IMR-90 (cell line): ENCODE measurements at regions not wholly inside any gene's neighbourhood (a gene's known extent, or its start where the extent isn't known, plus 50 kb on each side); places are given as distances from the start of the nearest gene placed in this dataset.
A peak's percentile ranks its signal among the peaks of the same experiment; 100 is the strongest.

ENCODE experiments used
- ATAC-seq: fragments of 200-7000 bp; cut with Tn5 transposase; 2 replicates; pipeline ENCODE4 v1.9.1; 2020; ENCODE audit warnings: low read depth, mild to moderate bottlenecking, moderate library complexity
- BruUV-seq: library from RNA; stranded (reverse); fragments of 400-500 nt; replicated peaks from 2 replicates; lab custom pipeline; 2021; lab: Mats Ljungman, UMichigan
- CTCF ChIA-PET: fragments of 300-600 bp; formaldehyde crosslinking; extraction: SDS; loops from one replicate; lab custom pipeline; 2021; ENCODE audit warnings: antibody characterized with exemption; lab: Yijun Ruan, JAX
- POLR2A ChIA-PET: fragments of 300-600 bp; sonication (Branson Sonifier 250); formaldehyde crosslinking; loops from one replicate; lab custom pipeline; 2022; ENCODE audit warnings: antibody characterized with exemption; ENCODE audit not compliant: unreplicated experiment; lab: Charles Lee
- DNase-seq: peaks from one replicate; pipeline ENCODE4 v3.0.0; 2013
- H2AFZ ChIP-seq: replicated peaks from 2 replicates; pipeline ENCODE3; 2013; ENCODE audit warnings: low read length, mild to moderate bottlenecking; ENCODE audit not compliant: poor library complexity
- H2AK5ac ChIP-seq: 2 replicates; pipeline ENCODE4 v1.6.1; 2013; ENCODE audit warnings: low read depth, low read length, inconsistent platforms
- H2AK9ac ChIP-seq: replicated peaks from 2 replicates; pipeline ENCODE3; 2013; ENCODE audit warnings: mild to moderate bottlenecking, low read depth, low read length, moderate library complexity; ENCODE audit not compliant: poor library complexity
- H2BK120ac ChIP-seq: 2 replicates; pipeline ENCODE4 v1.6.1; 2013; ENCODE audit warnings: low read depth, low read length, inconsistent platforms
- H2BK15ac ChIP-seq: 3 replicates; pipeline ENCODE4 v1.6.1; 2013; ENCODE audit warnings: low read depth, low read length, inconsistent platforms
- H2BK20ac ChIP-seq: 2 replicates; pipeline ENCODE4 v1.6.1; 2013; ENCODE audit warnings: low read depth, mild to moderate bottlenecking, inconsistent platforms, low read length, moderate library complexity
- H2BK5ac ChIP-seq: 2 replicates; pipeline ENCODE4 v1.6.1; 2013; ENCODE audit warnings: mild to moderate bottlenecking, low read depth, low read length, inconsistent platforms; ENCODE audit not compliant: poor library complexity, severe bottlenecking
- H3K14ac ChIP-seq: replicated peaks from 2 replicates; pipeline ENCODE4 v1.6.1; 2013; ENCODE audit warnings: low read depth, low read length, inconsistent platforms
- H3K18ac ChIP-seq: 2 replicates; pipeline ENCODE4 v1.6.1; 2013; ENCODE audit warnings: low read depth, low read length, control low read depth
- H3K23ac ChIP-seq: 2 replicates; pipeline ENCODE4 v1.6.1; 2013; ENCODE audit warnings: low read depth, low read length, inconsistent platforms
- H3K27ac ChIP-seq: 2 replicates; pipeline ENCODE4 v1.5.1; 2013; ENCODE audit warnings: mild to moderate bottlenecking, control low read depth, low read length; ENCODE audit not compliant: insufficient read depth
- H3K27me3 ChIP-seq: 2 replicates; pipeline ENCODE4 v1.6.1; 2013; ENCODE audit warnings: low read length; ENCODE audit not compliant: control insufficient read depth, insufficient read depth
- H3K36me3 ChIP-seq: 2 replicates; pipeline ENCODE4 v1.6.1; 2013; ENCODE audit warnings: low read length, mixed read lengths; ENCODE audit not compliant: control insufficient read depth, insufficient read depth
- H3K4ac ChIP-seq: 2 replicates; pipeline ENCODE4 v1.6.1; 2013; ENCODE audit warnings: low read depth, low read length, inconsistent platforms
- H3K4me1 ChIP-seq: 2 replicates; pipeline ENCODE4 v1.6.1; 2013; ENCODE audit warnings: low read length, mixed read lengths; ENCODE audit not compliant: control insufficient read depth, insufficient read depth
- H3K4me2 ChIP-seq: 2 replicates; pipeline ENCODE4 v1.6.1; 2013; ENCODE audit warnings: low read depth, mild to moderate bottlenecking, control low read depth, low read length, moderate library complexity
- H3K4me3 ChIP-seq: 2 replicates; pipeline ENCODE4 v1.5.1; 2013; ENCODE audit warnings: low read depth, mild to moderate bottlenecking, control low read depth, low read length, moderate library complexity; ENCODE audit not compliant: insufficient read depth
- H3K56ac ChIP-seq: 2 replicates; pipeline ENCODE4 v1.6.1; 2013; ENCODE audit warnings: low read length, inconsistent platforms; ENCODE audit not compliant: insufficient read depth; ENCODE audit errors: extremely low read depth
- H3K79me1 ChIP-seq, 2 experiments: 2 replicates each; pipeline ENCODE4 v1.6.1; 2013; ENCODE audit warnings: low read length in 2 of 2, inconsistent platforms in 1 of 2, low read depth in 1 of 2
- H3K9ac ChIP-seq: 2 replicates; pipeline ENCODE4 v1.6.1; 2013; ENCODE audit warnings: low read depth, low read length, control low read depth
- H3K9me1 ChIP-seq: 2 replicates; pipeline ENCODE4 v1.6.1; 2013; ENCODE audit warnings: low read length, inconsistent platforms; ENCODE audit not compliant: insufficient read depth
- H3K9me3 ChIP-seq: 2 replicates; pipeline ENCODE4 v1.6.1; 2013; ENCODE audit warnings: low read length; ENCODE audit not compliant: control insufficient read depth, insufficient read depth
- H4K20me1 ChIP-seq: 2 replicates; pipeline ENCODE4 v1.6.1; 2013; ENCODE audit warnings: low read length, inconsistent platforms; ENCODE audit not compliant: insufficient read depth
- H4K5ac ChIP-seq: 2 replicates; pipeline ENCODE4 v1.6.1; 2013; ENCODE audit warnings: mild to moderate bottlenecking, low read depth, low read length, control low read depth
- H4K8ac ChIP-seq, 2 experiments: 2 replicates each; pipeline ENCODE4 v1.6.1; 2013; ENCODE audit warnings: low read depth in 2 of 2, low read length in 2 of 2, control low read depth in 1 of 2, inconsistent platforms in 1 of 2
- H4K91ac ChIP-seq: 2 replicates; pipeline ENCODE4 v1.6.1; 2013; ENCODE audit warnings: low read depth, low read length, inconsistent platforms; ENCODE audit not compliant: insufficient read depth
- BHLHE40 ChIP-seq: fragments of 150-350 bp; IDR thresholded peaks from 2 replicates; pipeline ENCODE4 v1.6.1; 2016; ENCODE audit warnings: mild to moderate bottlenecking, low read depth, low read length
- CEBPB ChIP-seq: IDR thresholded peaks from 2 replicates; pipeline ENCODE4 v1.6.1; 2012; ENCODE audit warnings: low read depth, low read length, improper control_type of control experiment
- CHD1 ChIP-seq: IDR thresholded peaks from 2 replicates; pipeline ENCODE4 v1.6.1; 2012; ENCODE audit warnings: low read depth, low read length, improper control_type of control experiment
- ELK1 ChIP-seq: fragments of 150-350 bp; IDR thresholded peaks from 2 replicates; pipeline ENCODE4 v1.6.1; 2016; ENCODE audit warnings: low read depth, mild to moderate bottlenecking, low read length, moderate library complexity, borderline replicate concordance
- FOS ChIP-seq: fragments of 150-350 bp; IDR thresholded peaks from 2 replicates; pipeline ENCODE4 v1.6.1; 2016; ENCODE audit warnings: low read depth, low read length
- MAFK ChIP-seq: IDR thresholded peaks from 2 replicates; pipeline ENCODE4 v1.6.1; 2012; ENCODE audit warnings: low read depth, low read length, improper control_type of control experiment
- MAZ ChIP-seq: IDR thresholded peaks from 2 replicates; pipeline ENCODE4 v1.6.1; 2012; ENCODE audit warnings: low read depth, mild to moderate bottlenecking, low read length, improper control_type of control experiment, moderate library complexity, borderline replicate concordance
- NFE2L2 ChIP-seq: fragments of 150-350 bp; IDR thresholded peaks from 2 replicates; pipeline ENCODE4 v1.6.1; 2016; ENCODE audit warnings: low read depth, mild to moderate bottlenecking, low read length
- POLR2A ChIP-seq: IDR thresholded peaks from 2 replicates; pipeline ENCODE4 v1.6.1; 2012; ENCODE audit warnings: mild to moderate bottlenecking, low read depth, low read length
- RAD21 ChIP-seq: IDR thresholded peaks from 2 replicates; pipeline ENCODE4 v1.6.1; 2012; ENCODE audit warnings: low read length, improper control_type of control experiment
- RCOR1 ChIP-seq: IDR thresholded peaks from 2 replicates; pipeline ENCODE4 v1.6.1; 2012; ENCODE audit warnings: mild to moderate bottlenecking, low read length, improper control_type of control experiment; ENCODE audit not compliant: insufficient replicate concordance
- RFX5 ChIP-seq: IDR thresholded peaks from 2 replicates; pipeline ENCODE4 v1.8.0; 2012; ENCODE audit warnings: low read depth, mild to moderate bottlenecking, low read length, moderate library complexity
- SMC3 ChIP-seq: fragments of 150-350 bp; IDR thresholded peaks from 2 replicates; pipeline ENCODE4 v1.6.1; 2016; ENCODE audit warnings: low read depth, mild to moderate bottlenecking, antibody characterized with exemption, low read length, moderate library complexity
- USF2 ChIP-seq: fragments of 150-350 bp; IDR thresholded peaks from 2 replicates; pipeline ENCODE4 v1.6.1; 2017; ENCODE audit warnings: mild to moderate bottlenecking, antibody characterized with exemption, low read length, low read depth
- WGBS, 2 experiments: methylation state at CpG; one replicate each; pipeline versions ENCODE4 v1.1.5 to v1.1.7; 2013; ENCODE audit warnings: missing lambda C conversion rate in 2 of 2; ENCODE audit not compliant: insufficient read length in 1 of 2; ENCODE audit errors: extremely low coverage in 2 of 2; 5-methylcytosine and 5-hydroxymethylcytosine counted together
- dilution Hi-C: fragments of 300-500 bp; cut with HindIII; formaldehyde crosslinking; loops from one replicate; pipeline ENCODE4 v1.14.3; 2018; ENCODE audit warnings: low sequenced_read_pairs; ENCODE audit not compliant: unreplicated experiment
- in situ Hi-C: fragments of 300-500 bp; cut with MboI; formaldehyde crosslinking; loops from 3 replicates; pipeline ENCODE4 v1.14.3; 2019; ENCODE audit warnings: low sequenced_read_pairs, inconsistent platforms, mixed read lengths
- intact Hi-C: fragments of 100-400 bp; cut with micrococcal nuclease; formaldehyde crosslinking; loops from 2 replicates; pipeline ENCODE4 v1.10.0; 2022

- no peaks in the 10 kb centered on the region for H4K20me1 ChIP-seq
- H3K9ac ChIP-seq = no peak overlapping the region
- TF ChIP-seq RCOR1 (no peak), RFX5 (no peak), CHD1 (no peak), NFE2L2 (no peak), CEBPB (no peak), MAZ (no peak), USF2 (no peak), SMC3 (no peak), FOS (no peak), MAFK (no peak), ELK1 (no peak), RAD21 (no peak), POLR2A (no peak), BHLHE40 (no peak)
- in situ Hi-C loops = no loop called here
- H3K9me3 ChIP-seq = peaks cover 2% of the 10 kb centered on the region; the same call in 1 of the 2 replicates
- no peak overlapping the region for H3K27ac ChIP-seq
- no peaks in the 10 kb centered on the region for H3K79me1 ChIP-seq
- H2AK9ac ChIP-seq = no peak overlapping the region
- no peak overlapping the region for H2BK120ac ChIP-seq
- H2AK5ac ChIP-seq = no peak overlapping the region
- H2AFZ ChIP-seq = no peak overlapping the region
- no peak overlapping the region for H3K4me3 ChIP-seq
- H3K36me3 ChIP-seq = no peaks in the 10 kb centered on the region
- H2BK5ac ChIP-seq = no peak overlapping the region
- BruUV-seq = no TSS peak
- no peak overlapping the region for H3K14ac ChIP-seq
- ChIA-PET CTCF (interaction anchor here (0.9 kb wide), 1 partner anchor 16 kb away, joined by 3 read pairs; no protein-coding TSS in a partner anchor), POLR2A (no interaction called here)
- DNase-seq (peak; percentile 34), ATAC-seq (no peak)
- H3K23ac ChIP-seq = no peak overlapping the region
- H3K18ac ChIP-seq = no peak overlapping the region
- no peak overlapping the region for H4K8ac ChIP-seq
- H2BK15ac ChIP-seq = no peak overlapping the region
- H3K56ac ChIP-seq = no peak overlapping the region
- H3K27me3 ChIP-seq = no peaks in the 10 kb centered on the region
- H3K4ac ChIP-seq = no peak overlapping the region
- intact Hi-C loops = no loop called here
- no peak overlapping the region for H2BK20ac ChIP-seq
- H4K5ac ChIP-seq = no peak overlapping the region
- no peaks in the 10 kb centered on the region for H3K4me1 ChIP-seq
- no peaks in the 10 kb centered on the region for H3K9me1 ChIP-seq
- WGBS, 2 experiments = no CpG with 5 or more reads among the region's 5 CpGs
- dilution Hi-C loops = no loop called here
- no peak overlapping the region for H3K4me2 ChIP-seq
- H4K91ac ChIP-seq = no peak overlapping the region
Measured at GRCh38 chr1:238384381-238384780, 493.7 kb upstream of the ZP4 start.
